Lung (tissue), 11 donors: ENCODE measurements at regions not wholly inside any gene's neighbourhood (a gene's known extent, or its start where the extent isn't known, plus 50 kb on each side); places are given as distances from the start of the nearest gene placed in this dataset.
A peak's percentile ranks its signal among the peaks of the same experiment; 100 is the strongest.

Experiments
- ATAC-seq: fragments of 200-7000 bp; cut with Tn5 transposase; one replicate; pipeline ENCODE4 v1.9.1; 2020; ENCODE audit warnings: moderate number of reproducible peaks; ENCODE audit not compliant: insufficient read depth, low FRiP score
- DNase-seq, 3 donors: peaks; one replicate each; pipeline ENCODE4 v3.0.0-alpha.2; 2013 to 2017
- H3K27ac ChIP-seq, 2 donors: one replicate each; pipeline ENCODE4 v1.5.1; 2013; ENCODE audit warnings: mild to moderate bottlenecking in 2 of 2, moderate library complexity in 2 of 2, control low read depth in 1 of 2, inconsistent platforms in 1 of 2, low read depth in 1 of 2, low read length in 1 of 2
- H3K27me3 ChIP-seq, 3 donors: one replicate each; pipeline ENCODE4 v1.5.1; 2013; ENCODE audit warnings: low read length in 2 of 3; ENCODE audit not compliant: control insufficient read depth in 3 of 3, insufficient read depth in 3 of 3
- H3K36me3 ChIP-seq, 4 donors: one replicate each; pipeline ENCODE4 v1.5.1; 2013; ENCODE audit warnings: low read length in 4 of 4, mild to moderate bottlenecking in 1 of 4, moderate library complexity in 1 of 4; ENCODE audit not compliant: control insufficient read depth in 4 of 4, insufficient read depth in 4 of 4
- H3K4me1 ChIP-seq, 5 donors: one replicate each; pipeline ENCODE4 v1.5.1; 2013; ENCODE audit warnings: low read length in 5 of 5, mild to moderate bottlenecking in 2 of 5, moderate library complexity in 1 of 5; ENCODE audit not compliant: control insufficient read depth in 5 of 5, insufficient read depth in 5 of 5
- H3K4me3 ChIP-seq: one replicate; pipeline ENCODE4 v1.5.1; 2013; ENCODE audit warnings: mild to moderate bottlenecking, control low read depth, moderate library complexity
- H3K9ac ChIP-seq, 2 donors: one replicate each; pipeline ENCODE4 v1.5.1; 2013; ENCODE audit warnings: low read length in 2 of 2, control low read depth in 1 of 2; ENCODE audit not compliant: insufficient read depth in 1 of 2
- H3K9me3 ChIP-seq, 4 donors: one replicate each; pipeline ENCODE4 v1.5.1; 2013; ENCODE audit warnings: low read length in 3 of 4, mild to moderate bottlenecking in 1 of 4, moderate library complexity in 1 of 4; ENCODE audit not compliant: control insufficient read depth in 4 of 4, insufficient read depth in 3 of 4
- WGBS, 2 donors: extraction: QIAGEN DNeasy Blood & Tissue Kit; methylation state at CpG; one replicate each; pipeline ENCODE4 v1.1.7; 2013; 5-methylcytosine and 5-hydroxymethylcytosine counted together
- TF ChIP-seq, protein P1 (sequence below): IDR thresholded peaks from 2 replicates; pipeline ENCODE4 v1.5.1; 2012; ENCODE audit warnings: mild to moderate bottlenecking; ENCODE audit errors: control extremely low read depth, extremely low read depth
- donor health status: control.
- donor health status: control.
- donor health status: Bipolar disorder and iron deficiency.
- donor health status: healthy.
- donor health status: DM: yes; HTN: yes; CAD: no.

DNA sequence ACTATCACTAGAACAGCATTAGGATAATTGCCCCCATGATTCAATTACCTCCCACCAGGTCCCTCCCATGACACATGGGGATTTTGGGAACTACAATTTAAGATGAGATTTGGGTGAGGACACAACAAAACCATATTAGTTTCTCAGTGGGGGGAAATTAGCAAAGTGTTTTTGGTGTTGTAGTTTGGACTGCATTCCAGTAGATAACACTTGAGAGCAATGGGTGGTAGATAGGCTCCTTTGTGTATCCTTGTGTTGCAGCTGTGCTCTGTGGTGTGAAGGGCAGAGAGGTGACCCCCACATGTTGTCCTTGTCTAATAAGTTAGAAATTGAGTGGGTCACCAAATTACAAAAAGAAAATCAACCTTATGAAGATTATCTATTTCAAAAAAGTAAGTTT, 223.8 kb downstream of the SATB1 start:
- ATAC-seq (no peak), DNase-seq (no peak)
- TF ChIP-seq, protein P1, sequence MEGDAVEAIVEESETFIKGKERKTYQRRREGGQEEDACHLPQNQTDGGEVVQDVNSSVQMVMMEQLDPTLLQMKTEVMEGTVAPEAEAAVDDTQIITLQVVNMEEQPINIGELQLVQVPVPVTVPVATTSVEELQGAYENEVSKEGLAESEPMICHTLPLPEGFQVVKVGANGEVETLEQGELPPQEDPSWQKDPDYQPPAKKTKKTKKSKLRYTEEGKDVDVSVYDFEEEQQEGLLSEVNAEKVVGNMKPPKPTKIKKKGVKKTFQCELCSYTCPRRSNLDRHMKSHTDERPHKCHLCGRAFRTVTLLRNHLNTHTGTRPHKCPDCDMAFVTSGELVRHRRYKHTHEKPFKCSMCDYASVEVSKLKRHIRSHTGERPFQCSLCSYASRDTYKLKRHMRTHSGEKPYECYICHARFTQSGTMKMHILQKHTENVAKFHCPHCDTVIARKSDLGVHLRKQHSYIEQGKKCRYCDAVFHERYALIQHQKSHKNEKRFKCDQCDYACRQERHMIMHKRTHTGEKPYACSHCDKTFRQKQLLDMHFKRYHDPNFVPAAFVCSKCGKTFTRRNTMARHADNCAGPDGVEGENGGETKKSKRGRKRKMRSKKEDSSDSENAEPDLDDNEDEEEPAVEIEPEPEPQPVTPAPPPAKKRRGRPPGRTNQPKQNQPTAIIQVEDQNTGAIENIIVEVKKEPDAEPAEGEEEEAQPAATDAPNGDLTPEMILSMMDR = no peak
- Histone ChIP-seq H3K9me3 (peaks cover 0 to 4% (median 0%) of the 10 kb centered on the region in 4 donors), H3K9ac (no peak overlapping the region), H3K27ac (no peak overlapping the region), H3K4me1 (no peaks in the 10 kb centered on the region), H3K36me3 (no peaks in the 10 kb centered on the region), H3K27me3 (no peaks in the 10 kb centered on the region), H3K4me3 (no peak overlapping the region)

DNA sequence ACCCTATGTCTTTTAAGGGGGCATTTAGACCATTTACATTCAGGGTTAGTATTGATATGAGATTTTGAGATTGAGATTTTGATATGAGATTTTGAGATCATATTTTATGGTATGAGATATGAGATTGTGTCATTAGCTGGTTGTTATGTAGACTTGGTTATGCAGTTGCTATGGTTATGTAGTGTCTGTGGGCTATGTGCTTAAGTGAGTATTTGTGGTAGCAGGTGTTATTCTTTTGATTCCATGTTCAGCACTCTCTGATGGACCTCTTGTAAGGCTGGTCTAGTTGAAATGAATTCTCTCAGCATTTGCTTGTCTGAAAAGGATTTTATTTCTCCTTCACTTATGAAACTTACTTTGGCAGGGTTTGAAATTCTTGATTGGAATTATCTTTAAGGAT, 225.4 kb downstream of the SATB1 start:
- DNase-seq (no peak), ATAC-seq (no peak)
- H3K9me3 ChIP-seq = peaks cover 0 to 4% (median 0%) of the 10 kb centered on the region in 4 donors
- no peak overlapping the region for H3K9ac ChIP-seq
- H3K27me3 ChIP-seq = no peaks in the 10 kb centered on the region
- TF ChIP-seq, protein P1 = no peak
- no peaks in the 10 kb centered on the region for H3K4me1 ChIP-seq
- H3K36me3 ChIP-seq = no peaks in the 10 kb centered on the region
- no peak overlapping the region for H3K27ac ChIP-seq
- H3K4me3 ChIP-seq = no peak overlapping the region

DNA sequence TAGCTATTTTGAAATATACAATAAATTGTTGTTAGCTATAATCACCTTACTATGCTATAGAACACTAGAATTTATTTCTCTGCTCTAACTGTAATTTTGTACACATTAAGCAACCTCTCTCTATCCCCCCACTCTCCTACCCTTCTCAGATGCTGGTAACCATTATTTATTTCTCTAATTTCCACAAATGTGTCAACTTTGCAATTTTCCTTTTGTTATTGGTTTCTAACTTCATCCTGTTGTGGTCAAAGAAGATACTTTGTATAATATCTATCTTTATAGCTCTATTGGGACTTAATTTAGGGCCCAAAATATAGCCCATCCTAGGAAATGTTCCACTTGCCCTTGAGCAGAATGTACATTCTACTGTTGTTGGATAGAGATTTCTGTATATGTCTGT, 229.3 kb downstream of the SATB1 start:
- Histone ChIP-seq H3K9me3 (peaks cover 0 to 4% (median 0%) of the 10 kb centered on the region in 4 donors), H3K27ac (no peak overlapping the region), H3K9ac (no peak overlapping the region), H3K4me1 (no peaks in the 10 kb centered on the region), H3K4me3 (no peak overlapping the region), H3K27me3 (no peaks in the 10 kb centered on the region), H3K36me3 (no peaks in the 10 kb centered on the region)
- TF ChIP-seq, protein P1 = no peak
- no peak for DNase-seq
- no peak for ATAC-seq

DNA sequence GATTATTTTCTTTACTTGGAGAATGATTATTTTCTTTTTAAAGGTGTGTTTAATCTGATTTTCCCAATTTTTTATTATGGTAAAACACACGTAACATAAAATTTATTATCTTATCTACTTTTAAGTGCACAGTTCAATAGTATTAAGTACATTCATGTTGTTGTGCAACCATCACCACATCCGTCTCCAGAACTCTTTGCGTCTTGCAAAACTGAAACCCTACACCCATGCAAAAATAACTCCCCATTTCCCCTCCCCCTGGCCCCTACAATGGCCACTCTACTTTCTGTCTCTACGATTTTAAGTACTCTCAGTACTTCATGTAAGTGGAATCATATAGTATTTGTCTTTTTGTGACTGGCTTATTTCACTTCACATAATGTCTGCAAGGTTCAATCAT, 230.7 kb downstream of the SATB1 start:
- no peaks in the 10 kb centered on the region for H3K27me3 ChIP-seq
- H3K36me3 ChIP-seq = no peaks in the 10 kb centered on the region
- H3K9me3 ChIP-seq = peaks cover 0 to 4% (median 0%) of the 10 kb centered on the region in 4 donors
- H3K4me3 ChIP-seq = no peak overlapping the region
- H3K27ac ChIP-seq = no peak overlapping the region
- ATAC-seq (no peak), DNase-seq (peak in 1 of 3 donors; percentile 10)
- TF ChIP-seq, protein P1 = no peak
- 27 to 37% methylated on average over 4 of the region's 4 CpGs for WGBS, 2 donors
- H3K9ac ChIP-seq = no peak overlapping the region
- H3K4me1 ChIP-seq = no peaks in the 10 kb centered on the region
